Aorta (tissue), 5 donors: ENCODE measurements at regions not wholly inside any gene's neighbourhood (a gene's known extent, or its start where the extent isn't known, plus 50 kb on each side); places are given as distances from the start of the nearest gene placed in this dataset.

ENCODE experiments used
- ATAC-seq: fragments of 200-7000 bp; cut with Tn5 transposase; one replicate; pipeline ENCODE4 v1.9.1; 2022; ENCODE audit warnings: moderate library complexity; ENCODE audit not compliant: low FRiP score
- DNase-seq, 2 donors: peaks; one replicate each; pipeline ENCODE4 v3.0.0-alpha.2; 2020
- H3K27ac ChIP-seq, 2 donors: one replicate each; pipeline ENCODE4 v1.5.1; 2013; ENCODE audit warnings: low read length in 2 of 2, mild to moderate bottlenecking in 2 of 2, moderate library complexity in 2 of 2, control low read depth in 1 of 2, inconsistent platforms in 1 of 2, low read depth in 1 of 2
- H3K27me3 ChIP-seq, 2 donors: one replicate each; pipeline ENCODE4 v1.6.1; 2013; ENCODE audit warnings: control low read depth in 1 of 2, low read length in 1 of 2, mild to moderate bottlenecking in 1 of 2, moderate library complexity in 1 of 2; ENCODE audit not compliant: insufficient read depth in 2 of 2, control insufficient read depth in 1 of 2
- H3K36me3 ChIP-seq, 2 donors: one replicate each; pipeline ENCODE4 v1.6.1; 2013; ENCODE audit warnings: control low read depth in 1 of 2, low read length in 1 of 2, mild to moderate bottlenecking in 1 of 2; ENCODE audit not compliant: insufficient read depth in 2 of 2, control insufficient read depth in 1 of 2
- H3K4me1 ChIP-seq, 2 donors: one replicate each; pipeline ENCODE4 v1.6.1; 2013; ENCODE audit warnings: low read length in 2 of 2, control low read depth in 1 of 2, mild to moderate bottlenecking in 1 of 2, moderate library complexity in 1 of 2; ENCODE audit not compliant: insufficient read depth in 2 of 2, control insufficient read depth in 1 of 2
- H3K4me3 ChIP-seq, 2 donors: one replicate each; pipeline ENCODE4 v1.5.1; 2013; ENCODE audit warnings: low read length in 2 of 2, control low read depth in 1 of 2, mild to moderate bottlenecking in 1 of 2
- H3K9me3 ChIP-seq: one replicate; pipeline ENCODE4 v1.6.1; 2013; ENCODE audit warnings: mild to moderate bottlenecking, low read length; ENCODE audit not compliant: control insufficient read depth
- WGBS, 2 donors: extraction: QIAGEN DNeasy Blood & Tissue Kit; methylation state at CpG; one replicate each; pipeline ENCODE4 v1.1.7; 2013; 5-methylcytosine and 5-hydroxymethylcytosine counted together
- intact Hi-C, 2 donors: fragments of 100-400 bp; cut with DNase I; formaldehyde crosslinking; loops; one replicate each; pipeline versions ENCODE4 v1.14.2 to v1.15.0; 2022
- donor health status: healthy with polysubstance abuse.
- donor health status: Bipolar disorder and iron deficiency.
- donor health status: DM: no; HTN: no; CAD: no.
- donor health status: DM: no; HTN: no; CAD: no.
- donor health status: DM: yes; HTN: yes; CAD: no.

GRCh38 chr13:84962141-84962750 lies 837.0 kb downstream of the SLITRK6 start:
- 60 to 72% methylated on average over 12 of the region's 12 CpGs for WGBS, 2 donors
- Histone ChIP-seq H3K36me3 (no peaks in the 10 kb centered on the region), H3K27ac (no peak overlapping the region), H3K27me3 (no peaks in the 10 kb centered on the region), H3K4me1 (no peaks in the 10 kb centered on the region), H3K4me3 (no peak overlapping the region), H3K9me3 (no peaks in the 10 kb centered on the region)
- peak in 1 of 2 donors; percentile 51 for DNase-seq
- ATAC-seq: peak; percentile 26
- intact Hi-C loops: no loop called here

GRCh38 chr13:84961023-84961422 lies 838.2 kb downstream of the SLITRK6 start:
- WGBS, 2 donors: 96 to 98% methylated on average over 10 of the region's 10 CpGs
- H3K4me3 ChIP-seq: no peak overlapping the region

GRCh38 chr13:84959818-84960217 lies 839.4 kb downstream of the SLITRK6 start:
- WGBS, 2 donors: 44 to 68% methylated on average over 2 of the region's 2 CpGs
- Histone ChIP-seq H3K27ac (no peak overlapping the region), H3K4me3 (no peak overlapping the region), H3K4me1 (no peaks in the 10 kb centered on the region), H3K9me3 (no peaks in the 10 kb centered on the region), H3K36me3 (no peaks in the 10 kb centered on the region), H3K27me3 (no peaks in the 10 kb centered on the region)
- ATAC-seq (no peak), DNase-seq (no peak)
- intact Hi-C loops: no loop called here

More at GRCh38 chr13:84961023-84961422, 838.2 kb downstream of the SLITRK6 start:
- DNase-seq: peak in 1 of 2 donors; percentile 42
- Histone ChIP-seq H3K4me1 (no peaks in the 10 kb centered on the region), H3K27me3 (no peaks in the 10 kb centered on the region), H3K36me3 (no peaks in the 10 kb centered on the region), H3K9me3 (no peaks in the 10 kb centered on the region), H3K27ac (no peak overlapping the region)
- no peak for ATAC-seq
- intact Hi-C loops: no loop called here

GRCh38 chr13:84954636-84955035 lies 844.6 kb downstream of the SLITRK6 start:
- Histone ChIP-seq H3K27ac (no peak overlapping the region), H3K4me1 (no peaks in the 10 kb centered on the region), H3K9me3 (no peaks in the 10 kb centered on the region), H3K27me3 (no peaks in the 10 kb centered on the region), H3K4me3 (no peak overlapping the region), H3K36me3 (no peaks in the 10 kb centered on the region)
- DNase-seq (no peak), ATAC-seq (no peak)
- intact Hi-C loops: no loop called here
- 33 to 40% methylated on average over 1 of the region's 1 CpG for WGBS, 2 donors

GRCh38 chr13:84951128-84951527 lies 848.1 kb downstream of the SLITRK6 start:
- intact Hi-C loops: no loop called here

GRCh38 chr13:84946192-84946591 lies 853.0 kb downstream of the SLITRK6 start:
- DNase-seq (no peak), ATAC-seq (no peak)
- Histone ChIP-seq H3K4me3 (no peak overlapping the region), H3K27me3 (no peaks in the 10 kb centered on the region), H3K27ac (no peak overlapping the region), H3K4me1 (no peaks in the 10 kb centered on the region), H3K36me3 (no peaks in the 10 kb centered on the region), H3K9me3 (no peaks in the 10 kb centered on the region)
- WGBS, 2 donors: 81 to 88% methylated on average over 2 of the region's 2 CpGs
- intact Hi-C loops: no loop called here

More at GRCh38 chr13:84951128-84951527, 848.1 kb downstream of the SLITRK6 start:
- no peaks in the 10 kb centered on the region for H3K4me1 ChIP-seq
- ATAC-seq: no peak
- H3K9me3 ChIP-seq: no peaks in the 10 kb centered on the region
- H3K27me3 ChIP-seq: no peaks in the 10 kb centered on the region
- DNase-seq: no peak
- H3K4me3 ChIP-seq: no peak overlapping the region
- H3K36me3 ChIP-seq: no peaks in the 10 kb centered on the region
- WGBS, 2 donors: 92 to 93% methylated on average over 1 of the region's 1 CpG
- no peak overlapping the region for H3K27ac ChIP-seq

GRCh38 chr13:84940798-84941197 lies 858.4 kb downstream of the SLITRK6 start:
- WGBS, 2 donors: 88 to 90% methylated on average over 6 of the region's 6 CpGs
- Histone ChIP-seq H3K36me3 (no peaks in the 10 kb centered on the region), H3K27me3 (no peaks in the 10 kb centered on the region), H3K9me3 (no peaks in the 10 kb centered on the region), H3K4me1 (no peaks in the 10 kb centered on the region), H3K27ac (no peak overlapping the region), H3K4me3 (no peak overlapping the region)
- intact Hi-C loops: no loop called here
- no peak for DNase-seq
- no peak for ATAC-seq

GRCh38 chr13:84940167-84940566 lies 859.1 kb downstream of the SLITRK6 start:
- H3K27ac ChIP-seq: no peak overlapping the region
- H3K9me3 ChIP-seq: no peaks in the 10 kb centered on the region
- H3K4me3 ChIP-seq: no peak overlapping the region
- DNase-seq: no peak
- intact Hi-C loops: no loop called here
- ATAC-seq: no peak
- no peaks in the 10 kb centered on the region for H3K27me3 ChIP-seq
- no peaks in the 10 kb centered on the region for H3K36me3 ChIP-seq
- H3K4me1 ChIP-seq: no peaks in the 10 kb centered on the region
- 93 to 94% methylated on average over 6 of the region's 6 CpGs for WGBS, 2 donors

GRCh38 chr13:84934911-84935310 lies 864.3 kb downstream of the SLITRK6 start:
- WGBS, 2 donors: 41 to 45% methylated on average over 4 of the region's 4 CpGs
- Histone ChIP-seq H3K9me3 (no peaks in the 10 kb centered on the region), H3K27me3 (no peaks in the 10 kb centered on the region), H3K27ac (no peak overlapping the region), H3K36me3 (no peaks in the 10 kb centered on the region), H3K4me3 (no peak overlapping the region), H3K4me1 (no peaks in the 10 kb centered on the region)
- ATAC-seq: no peak
- no peak for DNase-seq
- intact Hi-C loops: no loop called here
